ENCODE measurements at regions not wholly inside any gene's neighbourhood (a gene's known extent, or its start where the extent isn't known, plus 50 kb on each side); places are given as distances from the start of the nearest gene placed in this dataset.

DNA sequence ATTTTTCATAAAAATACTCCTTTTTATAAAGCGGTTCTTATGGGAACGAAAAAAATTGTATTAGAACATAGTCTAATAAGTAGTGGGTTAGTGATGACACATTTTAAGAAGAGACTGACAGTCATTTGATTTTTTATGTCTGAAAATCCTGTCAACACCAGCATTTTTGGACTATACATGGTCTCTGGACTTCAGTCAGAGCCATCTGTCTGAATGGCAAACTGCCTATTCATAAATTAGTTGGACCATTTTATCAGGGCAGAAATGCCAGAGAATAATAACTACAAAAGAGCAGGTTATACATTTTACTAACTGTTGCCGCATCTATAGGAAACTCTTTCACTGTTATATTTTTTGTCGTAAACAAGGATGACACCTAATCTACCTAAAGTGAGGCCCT is 437.6 kb downstream of the ZNF804A start:
- DNase-seq (ENCODE audit: low spot score) (no peak), ATAC-seq (ENCODE audit: low read depth) (no peak)
- H3K4me3 ChIP-seq (ENCODE audit: severe bottlenecking): no peak overlapping the region
- TF ChIP-seq, protein P1, sequence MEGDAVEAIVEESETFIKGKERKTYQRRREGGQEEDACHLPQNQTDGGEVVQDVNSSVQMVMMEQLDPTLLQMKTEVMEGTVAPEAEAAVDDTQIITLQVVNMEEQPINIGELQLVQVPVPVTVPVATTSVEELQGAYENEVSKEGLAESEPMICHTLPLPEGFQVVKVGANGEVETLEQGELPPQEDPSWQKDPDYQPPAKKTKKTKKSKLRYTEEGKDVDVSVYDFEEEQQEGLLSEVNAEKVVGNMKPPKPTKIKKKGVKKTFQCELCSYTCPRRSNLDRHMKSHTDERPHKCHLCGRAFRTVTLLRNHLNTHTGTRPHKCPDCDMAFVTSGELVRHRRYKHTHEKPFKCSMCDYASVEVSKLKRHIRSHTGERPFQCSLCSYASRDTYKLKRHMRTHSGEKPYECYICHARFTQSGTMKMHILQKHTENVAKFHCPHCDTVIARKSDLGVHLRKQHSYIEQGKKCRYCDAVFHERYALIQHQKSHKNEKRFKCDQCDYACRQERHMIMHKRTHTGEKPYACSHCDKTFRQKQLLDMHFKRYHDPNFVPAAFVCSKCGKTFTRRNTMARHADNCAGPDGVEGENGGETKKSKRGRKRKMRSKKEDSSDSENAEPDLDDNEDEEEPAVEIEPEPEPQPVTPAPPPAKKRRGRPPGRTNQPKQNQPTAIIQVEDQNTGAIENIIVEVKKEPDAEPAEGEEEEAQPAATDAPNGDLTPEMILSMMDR (IDR thresholded peaks at IDR 0.05; ENCODE audit: poor library complexity, severe bottlenecking): no peak
- no peaks in the 10 kb centered on the region for H3K9me3 ChIP-seq (ENCODE audit: severe bottlenecking)
- no peaks in the 10 kb centered on the region for H3K36me3 ChIP-seq (ENCODE audit: low read depth)
- H3K4me1 ChIP-seq (ENCODE audit: insufficient read depth, poor library complexity, severe bottlenecking): no peaks in the 10 kb centered on the region
- H3K27me3 ChIP-seq (ENCODE audit: insufficient read depth, poor library complexity, severe bottlenecking): no peaks in the 10 kb centered on the region
- no peak overlapping the region for H3K27ac ChIP-seq (ENCODE audit: poor library complexity, severe bottlenecking)

DNA sequence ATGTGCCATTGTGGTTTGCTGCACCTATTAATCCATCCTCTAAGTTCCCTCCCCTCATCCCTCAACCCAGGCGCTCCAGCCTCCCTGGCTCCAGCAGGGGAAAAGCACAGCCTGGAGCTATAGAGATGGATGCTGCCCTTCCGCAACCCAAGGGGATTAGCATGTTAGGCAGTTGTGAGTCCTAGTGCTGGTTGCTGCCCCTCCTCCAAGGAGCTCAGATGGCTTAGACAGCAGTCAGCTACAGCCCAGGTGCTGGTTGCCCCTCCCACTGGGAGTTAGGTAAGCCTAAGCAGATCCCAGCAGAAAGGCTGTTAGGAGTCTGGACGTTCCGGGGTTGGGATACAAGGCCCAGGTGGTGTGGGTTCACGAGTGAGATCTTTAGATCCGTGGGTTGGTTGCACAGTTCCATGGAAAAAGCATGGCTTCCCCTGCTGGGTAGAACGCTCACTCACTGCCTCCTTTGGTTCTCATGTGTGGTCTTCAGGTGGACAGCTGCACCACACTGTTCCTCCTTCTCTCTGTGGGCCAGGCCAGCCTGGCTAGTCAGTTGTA is 446.1 kb downstream of the ZNF804A start:
- H3K9me3 ChIP-seq (ENCODE audit: severe bottlenecking): no peaks in the 10 kb centered on the region
- H3K27ac ChIP-seq (ENCODE audit: poor library complexity, severe bottlenecking): no peak overlapping the region
- H3K4me1 ChIP-seq (ENCODE audit: insufficient read depth, poor library complexity, severe bottlenecking): no peaks in the 10 kb centered on the region
- TF ChIP-seq, protein P1 (IDR thresholded peaks at IDR 0.05; ENCODE audit: poor library complexity, severe bottlenecking): no peak
- no peak for ATAC-seq (ENCODE audit: low read depth)
- no peak for DNase-seq (ENCODE audit: low spot score)
- H3K27me3 ChIP-seq (ENCODE audit: insufficient read depth, poor library complexity, severe bottlenecking): no peaks in the 10 kb centered on the region
- H3K36me3 ChIP-seq (ENCODE audit: low read depth): no peaks in the 10 kb centered on the region
- H3K4me3 ChIP-seq (ENCODE audit: severe bottlenecking): no peak overlapping the region

DNA sequence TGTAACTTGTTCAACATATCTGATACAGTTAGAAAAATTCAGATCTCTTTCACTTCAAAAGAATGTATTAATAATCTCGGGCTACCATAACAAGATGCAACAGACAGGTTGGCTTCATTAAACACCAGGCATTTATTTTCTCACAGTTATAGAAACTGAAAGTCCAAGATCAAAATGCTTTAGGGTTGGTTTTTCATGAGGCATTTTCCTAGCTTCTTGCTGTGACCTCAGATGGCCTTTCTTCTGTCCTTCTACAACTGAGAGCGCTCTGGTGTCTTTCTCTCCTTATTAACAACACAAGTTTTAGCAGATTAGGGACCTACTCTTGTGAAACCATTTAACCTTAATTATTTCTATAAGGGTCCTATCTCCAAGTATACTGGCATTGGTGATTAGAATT is 452.5 kb downstream of the ZNF804A start:
- TF ChIP-seq, protein P1 (IDR thresholded peaks at IDR 0.05; ENCODE audit: poor library complexity, severe bottlenecking): no peak
- H3K9me3 ChIP-seq (ENCODE audit: severe bottlenecking): no peaks in the 10 kb centered on the region
- no peak overlapping the region for H3K27ac ChIP-seq (ENCODE audit: poor library complexity, severe bottlenecking)
- DNase-seq (ENCODE audit: low spot score) (no peak), ATAC-seq (ENCODE audit: low read depth) (no peak)
- H3K4me3 ChIP-seq (ENCODE audit: severe bottlenecking): no peak overlapping the region
- H3K36me3 ChIP-seq (ENCODE audit: low read depth): no peaks in the 10 kb centered on the region
- H3K4me1 ChIP-seq (ENCODE audit: insufficient read depth, poor library complexity, severe bottlenecking): no peaks in the 10 kb centered on the region
- no peaks in the 10 kb centered on the region for H3K27me3 ChIP-seq (ENCODE audit: insufficient read depth, poor library complexity, severe bottlenecking)

DNA sequence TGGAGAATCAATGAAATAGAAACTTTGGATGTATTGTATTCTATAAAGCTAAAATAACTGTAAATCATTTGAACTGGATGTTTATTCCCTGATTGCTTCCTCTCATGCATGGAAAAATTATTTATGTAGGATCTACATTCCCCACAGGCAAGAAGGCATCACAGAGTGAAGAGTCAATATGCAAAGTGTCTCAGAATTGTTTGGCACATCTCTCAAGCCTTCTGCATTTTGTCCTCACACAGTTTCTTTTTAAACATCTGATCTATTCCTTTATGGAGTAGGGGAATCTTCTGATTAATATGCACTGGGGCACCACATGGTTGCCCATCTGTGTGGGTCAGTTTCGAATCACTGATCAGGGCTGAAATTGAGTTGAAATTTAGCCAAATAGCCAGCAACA is 465.4 kb downstream of the ZNF804A start:
- Histone ChIP-seq H3K4me3 (ENCODE audit: severe bottlenecking) (no peak overlapping the region), H3K27me3 (ENCODE audit: insufficient read depth, poor library complexity, severe bottlenecking) (no peaks in the 10 kb centered on the region), H3K9me3 (ENCODE audit: severe bottlenecking) (peaks cover 2% of the 10 kb centered on the region), H3K36me3 (ENCODE audit: low read depth) (no peaks in the 10 kb centered on the region), H3K4me1 (ENCODE audit: insufficient read depth, poor library complexity, severe bottlenecking) (no peaks in the 10 kb centered on the region), H3K27ac (ENCODE audit: poor library complexity, severe bottlenecking) (no peak overlapping the region)
- ATAC-seq (ENCODE audit: low read depth) (no peak), DNase-seq (ENCODE audit: low spot score) (no peak)
- TF ChIP-seq, protein P1 (IDR thresholded peaks at IDR 0.05; ENCODE audit: poor library complexity, severe bottlenecking): no peak

DNA sequence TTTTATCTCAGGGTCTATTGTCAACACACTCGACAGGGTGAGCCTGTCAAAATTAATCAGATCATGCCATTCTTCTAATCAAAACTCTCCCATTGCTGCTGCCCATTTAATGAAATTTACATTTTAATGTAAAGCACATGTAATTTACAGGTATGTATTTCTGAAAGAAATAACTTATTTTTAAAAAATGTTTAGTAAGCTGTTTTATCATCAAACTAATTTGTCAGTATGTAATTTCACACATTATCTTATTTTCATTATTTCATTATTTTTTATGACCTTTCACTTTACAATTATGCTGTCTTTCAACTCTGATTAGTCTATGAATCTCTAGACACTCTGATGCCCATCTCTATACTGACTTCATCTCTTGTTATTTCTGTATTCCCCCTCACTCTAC is 467.8 kb downstream of the ZNF804A start:
- no peak overlapping the region for H3K4me3 ChIP-seq (ENCODE audit: severe bottlenecking)
- DNase-seq (ENCODE audit: low spot score): no peak
- no peak for ATAC-seq (ENCODE audit: low read depth)
- H3K27ac ChIP-seq (ENCODE audit: poor library complexity, severe bottlenecking): no peak overlapping the region
- H3K4me1 ChIP-seq (ENCODE audit: insufficient read depth, poor library complexity, severe bottlenecking): no peaks in the 10 kb centered on the region
- H3K27me3 ChIP-seq (ENCODE audit: insufficient read depth, poor library complexity, severe bottlenecking): no peaks in the 10 kb centered on the region
- H3K9me3 ChIP-seq (ENCODE audit: severe bottlenecking): peaks cover 2% of the 10 kb centered on the region
- H3K36me3 ChIP-seq (ENCODE audit: low read depth): no peaks in the 10 kb centered on the region
- TF ChIP-seq, protein P1 (IDR thresholded peaks at IDR 0.05; ENCODE audit: poor library complexity, severe bottlenecking): no peak
